Middle frontal gyrus (tissue), 1 donor: ENCODE measurements at regions not wholly inside any gene's neighbourhood (a gene's known extent, or its start where the extent isn't known, plus 50 kb on each side); places are given as distances from the start of the nearest gene placed in this dataset.

Experiments used
- DNase-seq: peaks from one replicate; pipeline ENCODE4 v3.0.0-alpha.2; 2015; ENCODE audit warnings: low spot score; ENCODE audit errors: extremely low spot score

DNA sequence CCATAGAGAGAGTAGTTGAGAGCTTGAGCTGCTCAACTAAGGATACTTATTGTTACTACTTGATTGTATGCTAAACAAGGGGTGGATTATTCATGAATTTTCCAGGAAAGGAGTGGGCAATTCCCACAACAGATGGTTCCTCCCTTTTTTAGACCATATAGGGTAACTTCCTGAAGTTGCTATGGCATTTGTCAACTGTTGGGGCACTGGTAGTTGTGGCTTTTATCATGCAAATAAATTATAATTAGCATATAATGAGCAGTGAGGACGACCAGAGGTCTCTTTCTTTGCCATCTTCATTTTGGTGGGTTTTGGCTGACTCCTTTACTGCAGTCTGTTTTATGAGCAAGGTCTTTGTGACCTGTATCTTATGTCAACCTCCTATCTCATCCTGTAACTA is 1403.5 kb upstream of the PABPC4L start:
- DNase-seq = no peak

DNA sequence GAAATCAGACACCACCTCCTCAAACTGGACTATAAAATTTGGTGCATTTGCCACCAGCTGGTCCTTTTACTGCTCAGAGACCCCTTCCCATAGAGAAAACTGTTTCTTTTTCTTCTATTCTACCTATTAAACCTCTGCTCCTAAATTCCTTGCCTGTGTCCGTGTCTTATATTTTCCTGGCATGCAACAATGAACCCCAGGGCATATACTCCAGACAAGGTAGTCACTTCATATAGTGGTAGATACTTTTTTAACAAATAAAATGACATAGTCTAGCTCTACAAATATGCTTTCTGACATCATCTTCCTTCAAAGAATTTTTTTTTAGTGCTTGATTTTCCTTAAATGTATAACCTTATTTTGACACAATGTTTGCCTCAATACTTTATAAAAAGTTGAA is 1402.9 kb upstream of the PABPC4L start:
- no peak for DNase-seq

DNA sequence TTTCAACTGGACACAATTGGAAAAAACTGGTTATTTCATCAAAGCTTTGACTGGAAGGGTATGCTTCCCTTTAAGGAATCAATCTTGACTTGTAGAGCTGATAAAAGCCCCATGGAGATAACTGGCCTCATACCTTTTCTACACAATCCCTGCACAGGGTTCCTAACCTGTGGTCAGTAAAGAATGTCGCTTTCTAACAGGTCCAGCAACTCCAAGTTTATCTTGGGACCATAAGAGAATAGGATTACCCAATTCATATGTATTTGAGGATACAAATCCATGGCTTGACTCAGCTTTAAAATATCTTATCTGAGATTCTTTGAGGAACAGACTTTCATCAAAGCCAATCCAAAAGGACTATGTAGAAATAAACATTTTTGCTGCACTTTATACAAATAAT is 1399.8 kb upstream of the PABPC4L start:
- DNase-seq = no peak

DNA sequence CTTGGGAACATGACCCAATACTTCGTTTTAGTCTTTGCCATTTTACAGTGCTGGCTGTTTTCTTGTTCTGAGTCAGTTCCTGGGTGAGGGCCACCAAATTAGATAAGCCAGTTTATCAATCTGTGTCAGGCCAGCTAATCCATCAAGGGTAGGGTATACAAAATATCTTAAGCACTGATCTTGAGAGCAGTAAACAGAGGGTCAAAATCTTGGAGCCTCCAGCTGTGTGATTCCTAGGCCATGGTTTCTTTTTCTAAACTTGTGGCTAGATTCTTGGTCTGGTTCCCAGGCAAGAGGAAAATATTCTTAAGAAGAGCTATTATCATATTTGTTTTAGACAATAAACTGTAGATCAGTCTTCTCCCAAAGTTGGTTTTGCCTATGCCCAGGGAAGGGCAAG is 1396.6 kb upstream of the PABPC4L start:
- no peak for DNase-seq

DNA sequence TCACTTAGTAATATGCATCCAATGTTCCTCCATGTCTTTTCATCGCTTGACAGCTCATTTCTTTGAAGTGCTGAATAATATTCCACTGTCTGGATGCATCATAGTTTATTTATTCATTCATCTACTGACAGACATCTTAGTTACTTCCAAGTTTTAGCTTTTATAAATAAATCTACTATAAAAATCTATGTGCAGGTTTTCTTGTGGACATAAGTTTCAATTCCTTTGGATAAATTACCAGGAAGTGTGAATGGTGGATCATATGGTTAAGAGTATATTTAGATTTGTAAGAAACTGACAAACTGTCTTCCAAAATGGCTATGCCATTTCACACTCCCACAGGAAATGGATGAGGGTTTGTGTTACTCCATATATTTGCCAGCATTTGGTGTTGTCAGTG is 1392.9 kb upstream of the PABPC4L start:
- no peak for DNase-seq

DNA sequence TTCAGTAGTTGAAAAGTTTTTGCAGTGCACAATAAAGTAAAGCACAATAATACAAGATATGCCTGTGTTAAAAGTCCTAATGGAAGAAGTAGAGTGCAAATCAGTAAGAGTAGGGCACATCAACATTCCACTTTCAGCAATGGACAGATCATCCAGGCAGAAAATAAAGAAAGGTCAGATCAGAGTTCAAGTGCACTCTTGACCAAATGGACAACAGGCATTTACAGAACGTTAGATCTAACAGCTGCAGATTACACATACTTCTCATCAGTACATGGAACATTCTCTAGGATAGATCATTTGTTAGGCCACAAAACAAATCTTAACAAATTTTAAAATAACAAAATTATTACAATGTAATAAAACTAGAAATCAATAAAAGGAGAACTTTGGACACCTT is 1373.5 kb upstream of the PABPC4L start:
- no peak for DNase-seq

GRCh38 chr4:135573251-135573650 is 1371.7 kb upstream of the PABPC4L start:
- DNase-seq = no peak

- no peak for DNase-seq
Measured at GRCh38 chr4:135564090-135564489, 1362.5 kb upstream of the PABPC4L start.

DNA sequence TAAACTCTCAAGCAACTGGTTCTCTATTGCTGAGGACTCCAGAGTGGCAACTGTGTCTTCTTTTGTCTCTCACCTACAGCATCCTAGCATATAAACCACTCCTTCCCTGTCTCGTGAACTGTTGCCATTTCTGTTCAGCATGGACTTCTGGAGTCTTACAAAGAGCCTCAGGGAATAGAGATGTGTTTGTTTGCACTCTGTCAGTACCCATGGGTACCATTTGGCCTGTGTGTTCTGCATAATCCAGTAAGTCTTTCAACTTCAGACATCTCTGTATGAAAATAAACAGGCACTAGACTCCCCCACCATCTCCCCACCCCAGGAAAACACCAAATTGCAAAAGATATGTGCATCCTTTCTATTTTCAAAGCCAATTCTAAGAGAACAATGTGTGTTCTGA is 1351.6 kb upstream of the PABPC4L start:
- DNase-seq = no peak

DNA sequence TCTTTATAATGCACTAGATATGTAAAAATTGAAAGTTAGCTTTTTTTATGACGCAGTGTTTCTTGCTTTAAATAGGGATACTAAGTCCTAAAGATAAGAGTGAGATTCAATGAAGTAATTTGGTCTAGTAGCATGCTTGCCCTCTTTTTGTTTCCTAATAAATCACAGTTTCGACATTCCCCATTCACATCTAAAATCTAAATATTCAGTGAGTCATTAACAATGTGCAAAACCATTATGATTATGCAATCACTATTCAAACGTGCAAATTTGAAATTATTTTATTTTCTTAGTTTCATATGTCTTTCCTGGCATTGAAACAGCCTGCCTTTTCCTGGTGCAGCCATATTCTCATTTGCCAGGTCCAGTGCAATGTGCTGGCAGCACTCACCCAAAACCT is 1350.5 kb upstream of the PABPC4L start:
- no peak for DNase-seq

GRCh38 chr4:135548711-135549110 is 1347.1 kb upstream of the PABPC4L start:
- DNase-seq = no peak

DNA sequence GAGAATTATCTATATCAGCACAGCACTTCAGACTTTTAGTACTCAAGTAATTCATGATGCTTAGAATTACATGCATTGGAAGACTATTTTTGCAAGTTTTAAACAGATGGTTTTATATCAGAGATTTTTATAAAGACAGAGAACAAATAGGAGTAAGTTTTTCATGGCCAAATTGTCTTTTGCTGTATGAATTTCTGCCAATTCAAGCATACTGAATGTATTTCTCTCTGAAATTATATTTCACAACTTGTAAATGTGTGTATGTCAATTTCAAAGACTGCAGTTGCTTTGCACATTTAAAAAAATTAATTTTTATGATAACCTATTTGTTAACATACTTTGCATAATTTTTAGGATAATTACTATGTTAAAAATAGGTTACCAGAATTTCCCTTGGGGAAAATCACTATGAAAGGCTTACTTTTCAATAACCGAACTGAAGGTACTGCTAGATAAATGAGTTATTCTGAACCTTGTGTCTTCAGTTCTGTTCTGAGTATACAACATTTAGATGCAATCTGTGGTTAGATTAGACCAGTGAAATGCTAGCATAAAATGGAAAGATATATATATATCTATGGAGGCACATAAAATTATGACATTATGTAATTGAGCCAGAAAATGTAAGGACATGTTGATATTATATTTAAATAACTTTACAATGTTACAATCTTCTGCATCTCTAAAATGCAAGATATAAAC is 1344.2 kb upstream of the PABPC4L start:
- peak; percentile 14 for DNase-seq

DNA sequence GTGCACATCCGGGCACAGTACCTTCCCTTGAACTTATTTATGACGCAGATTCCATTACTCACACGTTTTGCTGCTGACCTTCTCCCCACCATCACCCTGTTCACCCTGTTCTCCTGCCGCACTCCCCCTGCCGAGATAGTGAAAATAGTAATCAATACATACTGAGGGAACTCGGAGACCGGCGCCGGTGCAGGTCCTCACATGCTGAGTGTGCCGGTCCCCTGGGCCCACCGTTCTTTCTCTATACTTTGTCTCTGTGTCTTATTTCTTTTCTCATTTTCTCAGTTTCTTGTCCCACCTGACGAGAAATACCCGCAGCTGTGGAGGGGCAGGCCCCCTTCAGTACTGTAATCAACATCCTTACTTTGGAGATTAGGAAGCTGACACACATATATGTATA is 1337.1 kb upstream of the PABPC4L start:
- DNase-seq = no peak

DNA sequence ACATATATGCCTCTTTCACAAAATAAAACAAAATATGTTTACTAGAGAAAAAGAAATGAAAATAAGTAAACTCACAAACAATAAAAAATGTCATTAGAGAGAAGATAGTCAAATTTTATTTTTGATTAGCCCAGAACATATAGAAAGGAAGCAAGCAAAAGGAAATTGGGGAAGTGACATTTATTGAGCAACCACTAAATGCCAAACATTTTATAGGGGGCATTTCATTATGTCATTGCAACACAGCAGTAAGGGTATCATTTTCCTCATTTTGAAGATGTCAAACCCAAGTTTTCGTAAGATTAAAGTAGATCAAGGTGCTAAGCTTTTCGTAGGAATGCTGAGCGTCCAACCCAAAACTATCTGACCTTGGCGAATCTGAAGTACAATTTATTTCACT is 1331.5 kb upstream of the PABPC4L start:
- no peak for DNase-seq

GRCh38 chr4:135532132-135532531 is 1330.5 kb upstream of the PABPC4L start:
- DNase-seq = no peak

GRCh38 chr4:135515295-135515694 is 1313.7 kb upstream of the PABPC4L start:
- no peak for DNase-seq

- no peak for DNase-seq
Measured at GRCh38 chr4:135510582-135510981, 1309.0 kb upstream of the PABPC4L start.

DNA sequence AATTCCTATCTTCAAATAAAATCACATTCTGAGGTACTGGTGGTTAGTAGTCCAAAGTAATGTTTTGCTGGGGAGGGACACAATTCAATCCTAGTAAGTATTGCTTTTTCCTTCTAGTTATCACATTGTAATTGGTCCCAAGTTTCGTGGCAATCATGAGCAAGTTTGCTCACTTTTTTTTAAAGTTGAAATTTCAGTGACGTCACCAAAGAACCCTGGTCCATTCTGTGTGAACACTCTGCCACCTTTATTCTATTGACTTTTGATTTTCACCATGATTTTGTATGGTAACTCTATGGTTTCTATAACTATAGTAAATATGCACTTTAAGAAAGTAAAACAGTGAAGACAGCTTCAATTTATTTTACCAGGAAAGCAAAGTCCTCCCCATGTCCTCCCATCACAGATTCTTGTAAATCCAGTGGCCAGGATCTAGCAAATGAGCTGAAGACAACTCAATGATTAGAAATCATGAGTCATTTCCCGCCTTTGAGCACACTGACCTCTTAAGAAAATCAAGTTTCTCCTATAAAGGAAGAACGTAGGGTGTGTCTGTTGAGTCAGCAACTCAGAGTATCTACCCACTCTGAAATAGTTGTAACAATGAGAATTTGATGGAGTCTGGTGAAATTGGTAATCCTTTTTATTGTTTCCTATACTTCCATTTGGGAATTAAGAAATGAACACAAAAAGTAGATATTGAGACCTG is 1306.6 kb upstream of the PABPC4L start:
- no peak for DNase-seq

GRCh38 chr4:135497563-135498152 is 1296.1 kb upstream of the PABPC4L start:
- DNase-seq = no peak

DNA sequence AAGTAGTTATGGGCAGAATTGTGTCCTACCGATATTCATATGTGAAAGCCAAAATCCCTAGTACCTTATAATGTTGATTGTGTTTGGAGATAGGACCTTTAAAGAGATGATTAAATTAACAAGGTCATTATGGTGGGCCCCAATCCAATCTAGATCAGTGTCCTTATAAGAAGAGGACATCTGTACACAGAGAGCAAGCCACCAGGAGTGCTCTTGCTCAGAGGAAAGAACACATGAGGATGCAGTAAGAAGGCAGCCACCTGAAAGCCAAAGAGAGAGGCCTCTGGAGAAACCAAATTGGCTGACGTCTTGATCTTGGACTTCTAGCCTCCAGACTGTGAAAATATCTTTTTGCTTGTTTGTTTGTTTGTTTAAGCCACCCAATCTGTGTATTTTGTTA is 1290.8 kb upstream of the PABPC4L start:
- DNase-seq = no peak

GRCh38 chr4:135485371-135485770 is 1283.8 kb upstream of the PABPC4L start:
- DNase-seq = no peak

DNA sequence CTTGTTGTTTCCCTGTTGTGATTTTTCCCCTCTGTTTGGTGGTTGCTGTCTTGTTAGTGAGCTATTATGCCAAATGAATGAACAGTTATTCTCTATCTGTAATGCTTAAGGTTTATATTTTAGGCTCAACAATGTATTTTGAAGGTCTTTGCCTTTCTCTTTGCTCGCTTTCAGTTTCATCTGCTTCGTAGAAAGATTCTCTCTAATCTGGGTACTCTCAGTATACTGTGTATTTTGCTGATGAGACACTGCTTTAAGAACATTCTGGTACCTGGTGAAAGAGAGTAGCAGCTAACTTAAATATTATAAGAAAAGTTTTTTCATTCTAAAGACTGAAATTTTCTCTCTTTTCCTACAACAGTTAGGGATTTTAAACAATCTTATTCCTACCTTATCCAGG is 1274.7 kb upstream of the PABPC4L start:
- DNase-seq = no peak

DNA sequence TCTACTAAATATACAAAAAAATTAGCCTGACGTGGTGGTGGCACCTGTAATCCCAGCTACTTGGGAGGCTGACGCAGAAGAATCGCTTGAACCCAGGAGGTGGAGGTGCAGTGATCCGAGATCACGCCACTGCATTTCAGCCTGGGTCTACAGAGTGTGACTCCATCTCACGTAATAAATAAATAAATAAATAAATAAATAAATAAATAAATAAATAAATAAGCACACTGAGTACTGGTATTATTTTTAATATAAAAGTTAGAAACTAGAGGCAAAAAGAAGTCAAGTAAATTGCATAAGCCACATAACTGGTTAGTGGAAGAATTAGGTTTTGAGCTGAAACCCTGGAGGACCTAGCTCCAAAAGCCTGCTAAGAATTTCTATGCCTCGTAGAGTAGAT is 1262.7 kb upstream of the PABPC4L start:
- DNase-seq = no peak
